ENCODE measurements at regions not wholly inside any gene's neighbourhood (a gene's known extent, or its start where the extent isn't known, plus 50 kb on each side); places are given as distances from the start of the nearest gene placed in this dataset.
"Not testable (repeated sequence)": the region's sequence is repeated elsewhere in the genome, so short reads cannot be mapped to it uniquely, and the experiment has no call there.

DNA sequence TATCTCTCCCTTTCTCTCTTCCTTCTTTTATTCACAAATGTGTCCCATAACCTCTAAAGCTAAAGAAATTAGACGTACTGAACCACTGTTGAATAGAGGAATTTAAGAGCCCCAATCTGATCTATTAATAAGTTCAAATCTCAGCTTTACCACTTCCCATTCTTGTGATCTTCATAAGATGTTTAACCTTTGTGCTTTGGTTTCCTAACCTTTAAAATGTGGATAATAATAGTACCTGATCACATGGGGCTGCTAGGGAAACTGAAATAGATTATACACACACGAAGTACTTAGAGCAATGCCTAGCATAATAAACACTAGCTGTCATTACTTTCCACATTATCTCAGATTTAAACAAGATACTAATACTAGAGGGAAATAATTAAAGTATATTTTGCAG lies 324.3 kb upstream of the SEMA6A start:
- no peak for DNase-seq (ENCODE audit: low spot score)
- intact Hi-C loops (cut with DNase I) = no loop called here

DNA sequence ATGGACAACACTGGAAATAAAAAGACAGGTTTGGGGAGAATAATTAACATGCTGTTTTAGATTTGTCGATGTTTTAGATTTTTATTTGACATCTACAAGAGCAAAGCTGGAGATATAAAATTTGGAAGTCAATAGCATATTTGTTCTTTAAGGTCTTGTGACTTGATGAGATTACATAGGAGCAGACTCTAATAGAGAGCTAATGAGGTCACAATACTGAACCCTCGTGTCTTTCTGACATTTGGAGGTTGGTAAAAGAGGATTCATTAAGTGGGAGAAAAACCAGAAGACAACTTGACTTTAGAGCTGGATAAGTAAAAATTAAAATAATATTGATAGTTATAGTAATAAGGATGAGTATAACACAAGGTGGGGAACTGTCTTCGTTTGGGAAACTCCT lies 322.7 kb upstream of the SEMA6A start:
- intact Hi-C loops (cut with DNase I) = no loop called here
- DNase-seq (ENCODE audit: low spot score) = no peak

DNA sequence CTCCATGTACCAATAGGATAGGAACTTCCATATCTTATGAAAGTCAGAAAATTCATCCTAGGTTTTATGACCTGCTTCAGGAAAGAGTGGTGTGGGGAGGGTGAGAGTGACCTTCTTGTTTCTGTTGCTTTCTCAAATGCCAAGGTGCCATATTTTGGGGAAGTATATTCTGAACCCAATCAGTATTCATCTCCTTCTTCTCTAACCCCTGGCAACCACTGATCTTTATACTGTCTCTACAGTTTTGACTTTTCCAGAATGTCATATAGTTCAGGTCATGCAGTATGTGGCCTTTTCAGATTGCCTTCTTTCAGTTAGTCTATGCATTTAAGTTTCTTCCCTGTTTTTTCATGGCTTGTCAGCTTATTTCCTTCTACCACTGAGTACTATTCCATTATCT lies 321.4 kb upstream of the SEMA6A start:
- intact Hi-C loops (cut with DNase I) = no loop called here
- DNase-seq (ENCODE audit: low spot score) = no peak

DNA sequence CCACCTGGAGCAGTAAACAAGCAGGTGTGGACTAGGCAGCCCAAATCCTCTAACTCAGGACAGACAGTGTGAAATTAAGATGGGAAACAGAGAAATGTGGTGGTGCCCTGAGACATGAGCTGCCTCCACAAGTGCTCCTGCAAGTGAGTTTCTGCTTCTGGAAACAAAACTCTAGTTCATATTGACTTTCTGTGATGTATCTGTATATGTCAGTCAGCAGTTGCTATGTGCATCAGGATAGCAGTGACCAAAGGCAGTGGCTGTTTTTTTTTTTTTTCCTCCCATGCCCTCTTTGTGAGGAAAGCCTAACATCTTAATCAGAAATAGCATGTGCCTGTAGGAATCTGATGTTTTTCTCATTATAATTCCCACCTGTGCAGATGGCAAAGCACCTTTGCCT lies 318.4 kb upstream of the SEMA6A start:
- no peak for DNase-seq (ENCODE audit: low spot score)
- intact Hi-C loops (cut with DNase I) = no loop called here

DNA sequence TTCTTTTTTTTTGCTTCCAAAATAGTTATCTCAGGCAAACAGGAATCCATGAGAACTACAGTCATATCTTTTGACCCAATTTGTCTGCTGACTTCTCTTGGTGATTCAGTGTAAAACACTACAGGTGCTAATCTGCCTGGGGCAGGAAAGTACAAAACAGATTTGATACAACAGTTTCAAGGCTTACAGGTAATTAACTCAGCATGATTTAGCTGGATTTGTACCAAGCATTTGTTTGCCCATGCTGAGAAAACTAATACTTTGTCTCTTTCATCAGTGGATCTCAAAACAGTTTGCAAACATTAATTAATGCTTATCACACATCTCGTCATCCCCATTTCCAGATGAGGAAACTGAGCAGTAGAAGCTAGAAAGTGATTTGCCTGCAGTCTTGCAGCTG lies 312.5 kb upstream of the SEMA6A start:
- intact Hi-C loops (cut with DNase I) = no loop called here
- no peak for DNase-seq (ENCODE audit: low spot score)

DNA sequence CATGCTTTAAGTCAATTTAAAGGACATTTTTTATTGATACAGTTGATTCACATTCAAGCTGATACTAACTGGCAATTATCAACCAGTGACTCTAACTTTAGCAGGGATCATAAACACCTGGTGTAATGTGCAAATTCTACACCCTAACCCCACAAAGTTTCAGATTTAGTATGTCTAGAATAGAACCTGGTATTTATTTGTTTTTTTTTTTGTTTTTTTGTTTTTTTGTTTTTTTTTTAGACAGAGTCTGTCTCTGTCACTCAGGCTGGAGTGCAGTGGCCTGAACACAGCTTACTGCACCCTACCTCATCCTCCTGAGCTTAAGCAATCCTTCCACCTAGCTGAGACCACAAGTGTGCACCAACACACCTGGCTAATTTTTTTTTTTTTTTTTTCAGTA lies 311.2 kb upstream of the SEMA6A start:
- DNase-seq (ENCODE audit: low spot score) = no peak
- intact Hi-C loops (cut with DNase I) = no loop called here

DNA sequence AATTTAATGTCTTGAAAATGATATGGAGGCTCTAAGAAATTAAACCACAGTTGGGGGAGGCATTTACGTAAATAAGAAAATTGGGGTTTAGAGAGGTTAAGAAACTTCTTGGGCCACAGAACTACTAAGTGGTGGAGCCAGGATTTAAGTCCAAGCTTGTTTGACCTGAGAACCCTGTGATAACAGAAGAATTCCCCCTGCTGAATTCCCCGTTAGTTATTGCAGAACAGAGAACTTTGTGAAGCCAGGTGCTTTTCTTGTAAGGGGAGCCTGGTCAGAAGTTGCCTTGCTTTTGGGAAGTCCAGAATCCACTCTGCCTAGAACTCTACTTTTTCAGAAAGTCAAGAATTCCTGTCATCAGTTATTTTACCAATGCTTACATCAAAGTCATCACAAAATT lies 309.3 kb upstream of the SEMA6A start:
- DNase-seq (ENCODE audit: low spot score) = no peak
- intact Hi-C loops (cut with DNase I) = no loop called here

DNA sequence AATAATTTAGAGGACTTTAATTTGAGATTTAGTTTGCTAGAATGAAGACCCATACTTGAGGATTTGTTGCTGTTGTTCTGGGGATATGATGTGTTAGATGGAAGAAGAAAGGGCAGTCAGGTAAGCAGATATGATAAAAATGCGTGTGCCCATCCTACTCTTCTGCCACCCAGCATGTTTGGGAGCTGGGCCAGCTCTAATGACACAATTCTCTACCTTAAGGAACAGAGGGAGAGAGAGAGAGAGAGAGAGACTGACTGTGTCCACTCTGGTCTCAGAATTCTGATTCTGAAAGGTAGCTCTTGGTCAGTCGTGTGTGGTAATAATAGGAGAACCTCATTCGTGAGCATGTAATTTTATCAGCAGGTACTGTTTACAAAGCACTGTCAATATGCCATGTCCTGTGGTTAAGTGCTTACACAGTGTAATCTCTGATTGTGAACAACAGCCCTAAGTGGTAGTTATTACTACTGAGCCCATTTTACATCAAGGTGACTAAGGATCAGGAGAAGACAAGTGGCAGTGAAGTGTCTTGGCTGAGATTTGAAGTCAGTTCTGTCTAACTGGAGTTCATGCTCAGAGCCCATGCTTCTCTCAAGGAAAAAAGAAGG lies 307.4 kb upstream of the SEMA6A start:
- intact Hi-C loops (cut with DNase I) = no loop called here
- DNase-seq (ENCODE audit: low spot score) = no peak

DNA sequence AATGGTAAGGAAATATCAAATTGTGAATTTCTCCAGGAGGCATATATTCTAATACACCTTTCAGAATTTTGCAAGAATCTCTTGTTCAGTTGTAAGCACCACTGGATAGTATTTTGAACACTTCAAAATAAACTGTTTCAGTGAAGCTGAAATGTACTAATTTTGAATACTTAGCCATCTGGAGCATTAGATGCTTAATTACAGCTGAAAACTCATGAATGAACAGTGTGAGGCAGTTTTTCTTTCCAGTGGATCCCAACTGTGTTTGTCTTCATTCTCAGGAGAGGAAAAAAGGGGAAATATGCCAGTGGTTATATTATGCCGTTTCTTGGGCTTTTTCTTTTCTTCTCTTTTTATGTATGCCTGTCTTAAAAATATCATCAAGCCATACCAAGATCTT lies 306.0 kb upstream of the SEMA6A start:
- no peak for DNase-seq (ENCODE audit: low spot score)
- intact Hi-C loops (cut with DNase I) = no loop called here

DNA sequence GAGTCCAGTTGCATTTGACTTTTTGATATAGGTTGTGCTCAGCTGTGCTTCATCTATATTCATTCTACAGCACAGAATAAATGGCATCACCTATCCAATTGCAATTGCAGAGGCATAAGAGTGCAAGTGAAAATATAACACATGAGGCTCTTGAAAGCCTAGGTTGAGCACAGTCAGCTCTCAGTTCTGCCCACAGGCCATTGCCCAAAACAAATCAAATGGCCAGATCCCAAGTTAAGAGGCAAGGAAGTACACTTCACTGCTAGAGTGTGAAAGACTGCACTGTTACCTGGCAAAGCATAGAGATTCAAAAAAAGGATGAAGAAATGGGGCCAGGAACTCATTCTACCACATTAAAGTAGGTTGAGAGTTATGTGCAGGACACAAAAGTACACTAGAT lies 305.5 kb upstream of the SEMA6A start:
- no peak for DNase-seq (ENCODE audit: low spot score)
- intact Hi-C loops (cut with DNase I) = no loop called here

DNA sequence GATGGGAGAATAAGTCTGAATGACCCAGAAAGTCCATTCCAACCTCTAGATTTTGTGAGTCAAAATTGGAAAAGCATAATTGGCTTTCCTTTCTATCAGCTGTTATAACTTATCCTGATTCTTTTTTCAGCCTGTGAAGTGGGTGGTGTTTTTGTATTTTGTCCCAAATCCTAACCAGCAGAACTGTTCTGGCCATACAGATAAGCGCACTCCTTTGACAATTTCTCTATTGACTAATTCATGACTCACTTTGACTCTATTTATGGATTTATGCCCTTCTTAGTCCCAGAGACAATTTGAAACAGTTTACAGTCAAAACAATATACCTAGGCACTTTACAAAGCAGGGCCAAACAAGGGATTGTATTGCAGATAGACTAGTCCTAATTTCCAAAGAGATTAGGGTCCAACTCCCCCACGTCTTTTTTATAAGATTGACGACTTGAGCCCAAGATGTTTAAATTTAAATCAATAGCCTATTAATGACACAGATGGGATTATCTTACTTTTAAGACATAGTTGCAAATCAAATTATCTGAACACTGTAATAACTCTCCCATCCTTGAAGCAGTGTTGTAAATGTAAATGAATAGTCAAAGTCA lies 301.7 kb upstream of the SEMA6A start:
- DNase-seq (ENCODE audit: low spot score) = no peak

DNA sequence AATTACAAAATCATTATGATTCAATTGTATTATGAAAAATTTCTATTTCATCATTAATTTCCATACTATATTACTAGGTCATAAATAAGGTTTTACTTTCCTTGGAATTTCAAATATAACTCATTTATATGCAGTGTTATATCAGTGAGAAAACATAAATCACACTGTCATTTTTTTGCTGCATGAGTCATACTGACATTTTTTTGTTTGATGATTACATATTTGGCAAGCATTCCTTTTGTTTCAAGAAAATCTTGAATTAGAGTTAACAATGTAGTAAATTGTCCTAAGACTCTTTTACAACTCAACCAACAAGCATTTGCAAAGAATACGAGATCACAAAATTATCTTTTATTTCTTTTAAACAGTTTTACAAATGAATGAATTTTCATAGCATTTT lies 298.4 kb upstream of the SEMA6A start:
- intact Hi-C loops (cut with DNase I) = no loop called here

More for the DNA sequence above, 301.7 kb upstream of the SEMA6A start:
- intact Hi-C loops (cut with DNase I) = no loop called here

DNA sequence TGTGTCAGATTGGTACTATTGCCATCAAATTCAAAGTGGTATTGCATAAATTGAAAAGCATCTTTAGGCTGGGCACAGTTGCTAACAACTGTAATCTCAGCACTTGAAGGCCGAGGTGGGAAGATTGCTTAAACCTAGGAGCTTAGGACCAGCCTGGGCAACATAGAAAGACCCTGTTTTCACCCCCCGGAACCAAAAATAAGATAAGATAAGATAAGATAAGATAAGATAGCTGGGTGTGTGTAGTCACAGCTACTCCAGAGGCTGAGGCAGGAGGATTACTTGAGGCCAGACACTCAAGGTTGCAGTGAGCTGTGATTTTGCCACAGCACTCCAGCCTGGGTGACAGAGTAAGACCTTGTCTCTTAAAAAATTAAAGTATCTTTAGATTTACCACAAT lies 297.9 kb upstream of the SEMA6A start:
- intact Hi-C loops (cut with DNase I) = no loop called here
- no peak for DNase-seq (ENCODE audit: low spot score)

More for the DNA sequence above, 298.4 kb upstream of the SEMA6A start:
- no peak for DNase-seq (ENCODE audit: low spot score)

DNA sequence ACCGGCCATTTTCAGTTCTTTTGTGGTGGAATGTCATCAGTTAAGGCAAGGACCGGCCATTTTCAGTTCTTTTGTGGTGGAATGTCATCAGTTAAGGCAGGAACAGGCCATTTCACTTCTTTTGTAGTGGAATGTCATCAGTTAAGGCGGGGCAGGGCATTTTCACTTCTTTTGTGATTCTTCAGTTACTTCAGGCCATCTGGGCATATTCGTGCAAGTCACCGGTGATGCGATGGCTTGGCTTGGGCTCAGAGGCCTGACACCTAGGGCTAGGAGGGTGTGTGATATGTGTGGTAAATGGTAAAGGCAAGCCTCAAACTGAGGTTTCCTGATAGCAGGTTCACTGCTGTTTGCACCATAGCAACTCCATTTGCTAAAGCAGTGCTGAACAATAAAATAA lies 293.2 kb upstream of the SEMA6A start:
- DNase-seq (ENCODE audit: low spot score); intact Hi-C loops (cut with DNase I): not testable (repeated sequence)

DNA sequence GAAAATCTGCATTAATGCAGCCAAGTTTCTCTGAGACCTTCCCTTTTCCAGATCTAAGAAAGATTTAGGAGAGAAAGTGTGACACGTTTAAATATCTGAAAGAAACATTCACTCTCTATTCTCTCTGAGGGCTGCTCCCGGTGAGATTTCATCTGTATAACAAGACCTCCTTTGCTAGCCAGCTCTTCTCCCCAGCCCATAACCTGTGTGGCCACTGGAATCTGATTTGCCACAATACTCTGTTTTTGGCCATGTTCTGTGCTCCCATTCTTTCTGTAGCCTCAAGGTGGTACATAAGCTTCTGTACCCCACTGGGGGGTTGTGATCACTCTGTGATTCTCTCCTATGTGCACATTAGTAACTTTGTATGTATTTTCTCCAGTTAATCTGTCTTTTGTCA lies 291.0 kb upstream of the SEMA6A start:
- intact Hi-C loops (cut with DNase I) = no loop called here

DNA sequence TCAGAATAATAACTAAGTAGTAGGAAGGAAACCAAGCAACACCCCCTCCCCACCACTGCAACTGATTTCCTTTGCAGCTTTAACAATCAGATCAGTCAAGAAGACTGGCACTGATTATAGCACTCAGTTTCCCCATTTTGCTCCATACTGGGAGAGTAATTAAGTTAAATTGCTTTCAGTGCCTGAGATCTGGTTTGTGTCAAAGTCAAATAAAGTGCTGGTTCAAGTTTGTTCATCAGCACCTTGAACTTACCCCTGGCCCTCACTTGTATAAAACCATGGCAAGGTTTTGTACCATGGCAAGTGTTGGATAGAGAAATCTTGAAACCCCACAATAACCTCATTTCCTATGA lies 290.2 kb upstream of the SEMA6A start:
- intact Hi-C loops (cut with DNase I) = no loop called here
- DNase-seq (ENCODE audit: low spot score) = no peak

More for the DNA sequence above, 291.0 kb upstream of the SEMA6A start:
- DNase-seq (ENCODE audit: low spot score) = no peak

DNA sequence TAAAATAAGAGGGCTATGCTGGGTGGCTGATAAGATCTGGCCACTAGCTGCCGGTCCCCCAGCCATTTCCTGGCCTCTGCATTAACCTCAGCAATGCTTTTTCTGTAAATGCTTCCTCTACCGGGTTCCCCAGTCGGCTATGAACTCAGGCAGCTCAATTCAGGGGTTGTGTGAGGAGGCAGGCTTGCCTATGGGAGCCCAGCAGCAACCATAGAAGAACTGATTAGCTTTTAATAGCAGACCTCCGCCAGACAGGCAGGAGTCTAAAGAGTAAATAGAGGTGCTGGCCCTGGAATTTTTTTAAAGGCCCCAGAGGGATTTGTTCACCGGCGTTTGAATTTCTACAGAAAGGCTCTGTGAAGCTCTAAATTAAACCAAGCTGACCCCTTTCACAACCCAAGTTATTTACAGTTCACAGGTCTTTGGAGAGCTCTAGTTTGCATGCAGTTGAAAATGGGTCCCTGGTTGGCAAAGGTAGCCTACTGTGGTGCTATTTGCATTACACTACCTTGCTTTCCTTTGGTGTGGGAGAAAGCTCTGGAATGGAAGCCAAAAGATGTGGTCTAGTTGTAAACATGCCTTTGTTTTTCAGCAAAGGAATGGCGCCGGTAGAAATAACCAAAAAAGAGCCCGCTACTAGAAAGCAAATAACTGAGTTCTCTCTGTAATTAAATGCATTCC lies 289.7 kb upstream of the SEMA6A start:
- DNase-seq (ENCODE audit: low spot score) = no peak
- intact Hi-C loops (cut with DNase I) = no loop called here

DNA sequence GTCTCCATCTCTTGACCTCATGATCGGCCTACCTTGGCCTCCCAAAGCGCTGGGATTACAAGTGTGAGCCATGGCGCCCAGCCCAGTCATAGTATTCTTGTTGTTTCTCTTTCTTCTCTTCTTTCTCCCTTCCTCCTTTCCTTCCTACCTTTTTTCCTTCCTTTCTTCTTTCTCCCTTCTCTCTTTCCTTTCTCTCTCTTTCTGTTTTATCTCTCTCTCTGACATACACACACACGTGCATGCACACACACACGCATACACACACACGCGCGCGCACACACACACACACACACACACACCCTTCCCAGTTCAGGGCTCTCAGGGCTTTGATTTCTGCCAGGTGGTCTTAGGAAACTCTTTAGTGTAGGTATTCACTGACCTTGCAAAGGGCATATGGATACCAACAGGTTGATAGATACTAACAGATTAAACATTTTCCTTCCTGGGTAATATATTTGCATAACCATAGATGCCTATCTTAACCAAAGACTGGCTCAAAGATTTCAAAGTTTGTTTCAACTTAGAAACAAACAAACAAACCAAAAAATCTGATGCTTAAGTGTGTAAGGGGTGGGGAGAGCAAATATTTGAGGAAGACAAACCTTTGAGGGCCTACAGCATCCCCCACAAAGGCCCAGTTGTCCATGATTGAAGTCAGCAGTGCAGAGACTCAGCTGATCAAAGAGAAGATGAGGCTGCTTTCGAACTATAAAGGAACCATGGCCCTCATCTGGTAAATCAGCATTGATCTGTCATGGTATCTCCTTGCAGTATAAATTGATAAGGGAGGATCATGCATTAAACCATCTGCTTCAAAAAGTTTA lies 288.2 kb upstream of the SEMA6A start:
- intact Hi-C loops (cut with DNase I) = no loop called here
- no peak for DNase-seq (ENCODE audit: low spot score)

DNA sequence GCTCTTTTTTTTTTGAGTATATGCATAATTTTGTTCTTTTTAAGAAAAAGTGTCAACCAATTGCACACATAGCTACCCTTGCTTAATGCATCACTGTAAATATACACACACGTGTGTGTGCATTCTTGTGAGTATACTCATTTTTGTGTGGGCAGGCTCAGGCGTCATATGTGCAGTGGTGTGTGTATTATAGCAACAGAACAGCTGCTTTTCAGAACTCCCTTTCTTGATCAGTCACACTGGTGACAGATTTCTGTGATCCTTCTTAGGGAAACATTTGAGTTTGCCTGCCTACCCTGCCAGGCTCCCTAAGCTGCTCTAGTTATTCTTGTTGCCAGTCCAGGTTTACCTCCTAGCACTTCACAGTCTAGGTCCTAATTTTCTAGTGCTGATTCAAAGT lies 287.0 kb upstream of the SEMA6A start:
- intact Hi-C loops (cut with DNase I) = no loop called here
- no peak for DNase-seq (ENCODE audit: low spot score)

DNA sequence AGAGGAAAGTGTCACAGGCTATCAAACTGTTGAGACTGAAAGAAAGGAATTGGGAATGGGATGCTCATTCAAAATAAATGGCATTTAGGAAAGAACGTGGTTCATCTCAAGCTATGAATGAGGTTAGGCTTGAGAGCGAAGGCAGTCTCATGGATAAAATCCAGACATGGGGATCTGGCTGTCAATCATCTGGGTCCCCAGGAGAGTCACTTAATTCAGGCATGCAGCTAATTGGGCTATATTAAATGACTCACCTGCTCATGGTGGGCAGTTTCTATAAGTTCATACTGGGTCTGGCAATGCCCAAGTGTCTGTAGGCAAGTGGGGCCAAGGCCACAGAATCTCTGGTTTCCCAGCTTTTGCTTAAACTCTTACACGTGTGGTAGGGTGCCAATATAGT lies 286.5 kb upstream of the SEMA6A start:
- no peak for DNase-seq (ENCODE audit: low spot score)
- intact Hi-C loops (cut with DNase I) = no loop called here

Data from cardiac septum (tissue), 1 donor.